ENCODE measurements at regions not wholly inside any gene's neighbourhood (a gene's known extent, or its start where the extent isn't known, plus 50 kb on each side); places are given as distances from the start of the nearest gene placed in this dataset.

- DNase-seq (ENCODE audit: low spot score), result no peak
These were observed 481.0 kb downstream of the TNS1 start for GRCh38 chr2:217521820-217522219.

DNA sequence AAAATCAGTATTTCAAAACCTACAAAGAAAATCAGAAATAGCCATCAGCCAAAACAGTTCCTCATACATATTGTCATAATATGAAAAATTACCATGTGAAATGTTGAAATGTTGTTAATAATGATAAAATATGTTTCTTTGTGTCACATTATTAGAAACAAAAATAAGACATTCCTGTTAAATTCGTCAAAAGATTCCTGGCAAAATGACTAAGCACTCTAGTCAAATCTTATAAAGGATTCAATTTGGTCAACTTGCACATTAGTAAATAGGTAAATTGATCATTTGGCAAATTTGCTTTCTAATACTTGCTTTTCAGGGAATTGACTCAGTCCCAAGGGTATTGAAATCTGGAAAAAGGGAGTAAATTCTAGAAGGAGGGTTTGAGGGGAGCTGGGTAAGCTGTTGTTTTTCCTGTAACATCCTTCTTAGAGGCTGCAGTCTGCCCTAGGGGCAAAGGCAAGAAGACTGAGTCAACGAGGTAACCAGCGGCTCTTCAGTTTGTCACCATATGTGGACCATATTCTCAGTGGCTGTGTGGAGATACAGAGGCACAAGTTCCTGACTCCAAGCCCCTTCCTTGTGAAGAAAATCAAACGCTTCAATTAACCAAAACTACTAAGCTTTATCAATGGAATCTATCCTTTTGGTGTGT, 482.3 kb downstream of the TNS1 start:
- no peak for DNase-seq (ENCODE audit: low spot score)

DNA sequence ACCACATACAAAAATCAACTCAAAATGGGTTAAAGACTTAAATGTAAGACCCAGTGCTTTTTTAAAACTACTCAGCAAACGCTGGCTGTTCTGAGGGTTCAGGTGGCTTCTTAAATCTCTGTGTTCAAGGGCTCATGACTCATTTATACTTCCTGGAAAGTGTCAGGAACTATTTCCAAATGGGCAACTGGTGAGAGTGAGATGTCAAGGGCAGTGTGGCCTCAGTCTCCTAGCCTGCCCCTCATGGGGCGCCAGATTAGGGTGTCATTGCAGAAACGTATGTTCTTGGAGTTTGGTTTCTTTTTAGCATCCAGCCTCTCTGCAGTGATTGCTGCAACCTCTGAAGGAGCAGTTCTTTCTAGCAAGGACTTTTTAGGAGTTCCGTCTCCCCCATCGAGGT, 485.4 kb downstream of the TNS1 start:
- DNase-seq (ENCODE audit: low spot score), result no peak

DNA sequence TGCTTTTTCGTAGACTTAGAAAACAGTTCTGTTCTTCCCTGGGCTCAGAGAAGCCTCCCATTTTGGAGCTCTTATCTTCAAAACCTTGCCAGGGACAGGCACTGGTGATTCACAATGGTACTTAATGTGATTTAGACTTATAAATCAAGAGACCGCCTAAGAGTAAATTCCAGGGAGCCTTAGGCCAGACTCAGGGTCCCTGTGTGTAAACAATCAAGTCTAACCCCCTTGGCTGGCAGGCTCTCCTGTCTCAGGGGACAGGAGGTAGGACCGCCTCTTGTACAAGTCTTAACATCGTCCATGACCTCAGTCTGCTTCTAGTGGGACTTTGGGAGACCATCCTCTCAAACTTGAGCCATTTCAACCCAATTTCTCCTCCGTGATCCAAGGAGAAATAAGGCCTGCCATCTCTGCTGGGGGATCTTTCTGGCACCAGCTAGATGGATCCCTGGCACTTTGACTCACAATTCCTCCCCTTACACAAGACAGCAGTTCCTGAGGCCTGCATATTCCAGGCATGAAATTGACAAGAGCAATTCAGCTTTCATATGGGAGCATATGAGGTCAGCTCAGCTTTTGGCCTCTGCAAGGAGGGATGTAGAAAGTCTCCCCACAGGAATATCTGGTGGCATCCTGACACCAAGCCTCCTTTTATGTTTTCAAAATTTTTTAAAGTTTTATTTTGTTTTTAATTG, 487.0 kb downstream of the TNS1 start:
- DNase-seq (ENCODE audit: low spot score), result no peak

DNA sequence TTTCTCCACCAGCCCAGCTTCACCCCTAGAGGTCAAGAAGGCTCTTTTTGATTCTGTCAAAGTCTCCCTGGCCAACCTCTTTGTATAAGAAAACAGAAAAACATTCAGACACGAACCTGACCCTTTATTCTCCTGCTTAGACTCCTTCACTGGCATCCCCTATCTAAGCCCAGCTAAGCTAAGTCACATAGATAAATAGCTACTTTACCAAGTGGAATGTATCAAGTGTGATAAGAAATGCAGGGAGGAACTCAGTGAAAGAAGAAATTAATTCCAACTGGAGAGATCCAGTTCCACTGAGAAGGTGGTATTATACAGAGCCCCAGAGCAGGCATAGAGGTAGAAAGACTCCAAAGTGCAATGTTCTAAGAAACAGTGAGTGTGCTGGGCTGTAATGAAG, 489.5 kb downstream of the TNS1 start:
- no peak for DNase-seq (ENCODE audit: low spot score)

DNA sequence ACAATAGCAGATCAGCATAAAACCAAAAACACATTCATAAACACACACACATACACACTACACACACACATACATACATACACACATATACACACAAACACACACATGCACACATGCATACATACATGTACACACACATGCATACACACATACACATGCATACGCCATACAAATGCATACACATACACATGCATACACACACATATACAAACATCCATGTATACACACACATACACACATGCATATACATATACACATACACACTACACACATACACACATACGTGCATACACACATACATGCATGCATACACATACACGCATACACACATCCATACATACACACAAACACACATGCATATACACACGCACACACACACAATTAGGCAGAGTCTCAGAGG, 490.1 kb downstream of the TNS1 start:
- DNase-seq (ENCODE audit: low spot score), result no peak

DNA sequence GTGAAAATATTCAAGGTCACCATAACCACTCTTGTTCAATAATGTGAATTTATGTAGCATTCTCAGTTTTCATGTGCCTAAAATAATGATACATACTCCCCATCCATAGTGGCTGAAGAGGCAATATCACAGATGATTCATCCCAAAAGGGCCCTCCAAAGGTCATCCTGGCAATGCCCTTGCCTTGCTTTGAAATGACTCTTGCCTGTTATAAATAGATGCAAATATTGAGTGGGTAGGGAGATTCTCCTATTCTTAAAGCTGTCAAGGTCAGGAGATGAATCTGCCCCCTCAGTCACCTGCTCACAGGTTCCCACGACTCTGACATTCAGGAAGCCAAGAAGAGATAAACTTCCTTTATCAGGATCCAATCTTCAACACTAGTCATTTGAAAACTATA, 490.5 kb downstream of the TNS1 start:
- DNase-seq (ENCODE audit: low spot score), result no peak

DNA sequence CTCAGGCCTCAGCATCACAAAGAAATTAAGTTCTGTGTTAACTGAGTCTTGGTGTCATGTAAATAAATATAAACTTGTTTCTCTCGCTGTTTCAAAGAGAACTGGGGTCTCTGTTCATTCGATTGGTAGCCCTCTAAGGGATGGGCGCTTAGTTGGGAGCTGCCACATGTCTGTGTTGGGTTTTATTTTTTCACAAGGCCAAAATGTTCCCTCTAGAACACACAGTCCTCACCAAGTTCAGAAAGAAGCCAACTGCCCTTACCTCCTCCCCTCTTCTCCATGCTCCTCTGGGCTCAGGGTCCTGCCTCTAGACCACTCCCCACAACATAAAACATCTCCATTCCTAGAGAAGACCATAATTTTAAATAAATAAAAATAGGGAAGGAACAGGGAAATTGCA, 490.9 kb downstream of the TNS1 start:
- no peak for DNase-seq (ENCODE audit: low spot score)

DNA sequence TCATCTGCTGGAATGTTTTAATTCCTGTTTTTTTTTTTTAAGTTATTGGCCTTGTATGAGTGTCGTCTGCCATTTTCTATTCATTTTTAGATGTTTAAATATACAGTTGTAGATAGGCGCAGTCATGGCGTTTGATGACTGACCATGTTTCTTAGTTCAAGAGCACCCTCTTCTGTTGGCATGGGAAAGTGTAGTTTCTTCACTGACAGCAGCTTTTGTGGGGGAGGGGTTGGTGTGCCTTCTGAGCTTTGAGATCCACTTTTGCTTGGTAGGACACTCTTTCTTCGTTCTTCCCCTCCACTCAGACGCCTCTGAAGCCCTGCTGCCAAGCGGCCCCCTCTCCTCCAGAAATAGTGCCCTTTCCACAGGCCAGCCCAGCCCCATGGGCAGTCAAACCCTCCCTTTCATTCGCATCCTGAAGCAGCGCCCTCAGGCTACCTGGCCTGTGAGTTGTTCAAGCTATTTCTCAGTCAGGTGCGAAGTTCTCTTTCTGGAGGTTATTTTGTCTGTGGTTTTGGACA, 492.0 kb downstream of the TNS1 start:
- DNase-seq (ENCODE audit: low spot score), result peak; percentile 40

DNA sequence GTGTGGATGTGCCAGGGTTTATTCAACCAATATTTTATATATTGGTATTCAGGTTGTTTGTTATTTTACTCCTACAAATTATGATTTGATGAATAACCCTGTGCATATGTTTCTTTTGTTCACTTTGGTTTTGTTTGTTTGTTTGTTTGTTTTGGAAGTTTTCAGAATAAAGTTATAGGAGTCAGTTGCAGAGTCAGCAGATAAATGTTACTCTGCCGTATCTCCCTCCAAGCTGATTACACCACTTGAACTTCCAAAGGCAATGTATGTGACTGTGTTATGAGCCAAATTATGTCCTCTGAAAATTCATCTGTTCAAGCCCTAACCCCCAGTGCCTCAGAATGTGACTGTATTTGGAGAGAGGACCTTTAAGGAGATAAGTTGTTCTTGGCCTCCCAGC, 497.5 kb downstream of the TNS1 start:
- DNase-seq (ENCODE audit: low spot score), result no peak

DNA sequence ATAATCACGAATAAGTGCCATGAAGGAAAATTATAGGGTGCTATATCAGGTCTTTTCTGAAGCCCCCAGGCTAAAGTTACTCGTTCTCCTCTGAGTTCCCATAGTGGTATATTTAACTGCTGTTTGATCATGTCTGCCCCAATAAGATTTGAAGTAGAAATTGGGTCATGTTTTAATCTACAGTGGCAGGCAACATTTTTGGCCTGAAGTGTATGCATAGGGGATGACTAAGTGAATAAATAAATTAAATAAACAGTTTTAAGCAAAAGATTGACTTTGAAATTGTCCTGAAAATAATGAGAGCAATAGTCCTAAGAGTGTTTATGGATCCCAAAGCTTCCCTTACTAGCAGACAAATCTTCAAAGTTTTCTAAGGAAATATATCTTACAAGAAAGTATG, 500.9 kb downstream of the TNS1 start:
- no peak for DNase-seq (ENCODE audit: low spot score)

- no peak for DNase-seq (ENCODE audit: low spot score)
These were observed 504.9 kb downstream of the TNS1 start for GRCh38 chr2:217497843-217498377.

DNA sequence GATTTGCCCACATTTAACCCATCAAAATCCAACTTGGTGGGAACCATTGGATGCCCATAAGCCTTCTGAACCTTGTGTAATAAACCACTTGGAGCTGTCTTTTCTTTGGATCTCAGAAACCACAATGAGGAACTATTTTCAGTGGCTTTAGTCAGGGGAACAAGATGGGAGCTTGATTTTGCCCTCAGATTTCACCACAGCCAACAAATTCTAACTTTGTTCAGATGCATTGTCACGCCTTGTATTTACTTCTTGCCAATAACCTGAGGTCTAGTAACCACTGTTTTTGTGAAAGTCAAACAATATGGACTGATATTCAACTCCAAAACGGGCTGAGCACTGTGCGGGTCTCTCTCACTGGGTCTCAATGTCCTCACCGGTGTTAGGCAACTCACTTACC, 508.2 kb downstream of the TNS1 start:
- DNase-seq (ENCODE audit: low spot score), result no peak

GRCh38 chr2:217491271-217491670, 511.5 kb downstream of the TNS1 start:
- DNase-seq (ENCODE audit: low spot score), result no peak

DNA sequence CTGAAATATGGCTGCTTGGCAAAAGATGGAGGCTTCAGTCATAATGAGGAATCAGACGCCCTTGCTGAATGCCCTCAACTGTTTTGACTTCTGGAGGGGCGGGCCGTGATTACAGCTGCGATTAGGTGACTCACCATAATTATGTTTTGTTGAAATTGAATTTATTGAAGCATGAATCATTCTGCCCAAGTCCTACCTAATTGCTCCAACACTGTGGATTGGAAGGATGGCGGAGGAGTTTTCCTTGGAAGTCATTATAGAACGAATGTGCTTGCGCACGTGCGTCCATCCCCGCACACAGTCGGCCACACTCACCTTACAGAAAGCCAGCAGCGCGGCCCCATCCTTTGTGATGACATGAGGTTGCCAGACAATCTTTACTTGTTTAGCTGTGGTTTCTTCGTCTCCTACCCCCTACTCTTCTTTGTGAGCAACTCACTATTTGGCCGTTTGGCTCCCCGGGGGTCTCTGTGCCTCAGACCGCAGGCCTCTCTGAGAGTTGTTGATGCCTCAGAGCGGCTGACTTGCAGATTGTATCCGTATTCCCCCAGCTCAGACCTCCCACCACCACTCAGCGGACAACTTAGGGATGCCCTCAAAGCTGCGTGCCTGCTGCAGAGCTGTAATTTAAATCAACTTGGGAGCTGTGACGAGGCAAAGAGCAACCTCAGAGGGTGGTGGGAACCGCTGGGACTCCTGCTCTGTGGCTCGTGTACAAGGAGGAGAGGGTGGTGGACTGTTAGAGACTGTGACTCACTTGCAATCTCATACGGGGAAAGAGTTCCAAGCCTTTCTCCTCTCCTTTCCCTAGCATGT, 513.4 kb downstream of the TNS1 start:
- no peak for DNase-seq (ENCODE audit: low spot score)

DNA sequence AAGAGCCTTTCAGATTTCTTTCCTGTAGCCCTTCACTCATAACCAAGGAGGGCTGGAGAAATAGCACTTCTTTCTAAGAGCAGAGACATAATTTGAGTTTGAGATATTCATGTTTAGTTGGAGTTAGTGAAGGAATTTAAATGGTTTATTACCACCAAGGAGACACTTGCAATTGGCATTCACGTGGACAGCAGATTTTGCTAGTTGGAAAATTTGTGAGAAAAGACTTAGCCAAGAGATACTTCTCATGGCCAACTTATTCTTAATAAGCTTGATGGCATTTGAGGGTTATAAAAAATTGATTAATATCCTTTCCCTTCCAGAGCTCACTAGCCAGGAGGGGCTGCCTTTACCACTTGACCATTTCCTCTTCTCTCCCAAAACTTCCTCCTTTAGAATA, 518.7 kb downstream of the TNS1 start:
- no peak for DNase-seq (ENCODE audit: low spot score)

- DNase-seq (ENCODE audit: low spot score), result no peak
These were observed 520.6 kb downstream of the TNS1 start for GRCh38 chr2:217482056-217482710.

DNA sequence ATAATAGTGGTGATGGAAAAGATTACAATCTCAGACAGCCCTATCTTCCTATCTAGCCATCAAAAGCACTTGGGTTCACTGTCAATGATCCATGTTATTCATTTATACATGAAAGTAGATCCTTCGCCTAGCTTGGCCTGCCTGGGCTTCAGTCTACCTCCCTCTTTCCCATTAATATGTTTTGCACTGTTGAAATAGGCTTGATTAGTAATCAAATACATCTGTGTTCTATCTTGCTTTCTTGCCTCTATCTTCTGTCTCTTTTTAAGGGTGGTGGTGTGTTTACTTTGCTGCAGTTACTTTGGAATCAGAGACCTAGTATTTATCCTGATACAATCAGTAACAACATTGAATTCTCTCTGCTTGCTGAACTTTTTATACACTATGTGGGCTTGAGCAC, 521.2 kb downstream of the TNS1 start:
- DNase-seq (ENCODE audit: low spot score), result no peak

- DNase-seq (ENCODE audit: low spot score), result no peak
These were observed 523.2 kb downstream of the TNS1 start for GRCh38 chr2:217479566-217479965.

- DNase-seq (ENCODE audit: low spot score), result no peak
These were observed 523.9 kb downstream of the TNS1 start for GRCh38 chr2:217478831-217479455.

DNA sequence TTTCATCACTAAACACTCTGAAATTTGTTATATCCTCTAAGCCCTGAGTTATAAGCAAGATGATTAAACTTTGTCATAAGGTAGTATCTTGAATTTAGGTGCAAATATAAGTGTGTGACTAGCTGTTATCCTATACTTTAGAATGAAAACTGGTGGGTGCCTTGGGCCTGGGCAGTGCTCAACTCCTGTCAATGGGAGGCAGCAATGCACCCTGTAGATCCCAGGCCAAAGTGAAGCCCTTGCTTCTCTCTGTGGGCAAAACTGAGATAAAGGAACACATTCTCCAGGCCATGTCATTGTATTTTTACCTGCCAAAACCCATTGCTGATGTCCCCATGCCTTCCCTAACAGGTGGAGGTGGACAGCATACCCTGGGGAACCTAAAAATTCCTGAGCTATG, 525.2 kb downstream of the TNS1 start:
- DNase-seq (ENCODE audit: low spot score), result no peak

DNA sequence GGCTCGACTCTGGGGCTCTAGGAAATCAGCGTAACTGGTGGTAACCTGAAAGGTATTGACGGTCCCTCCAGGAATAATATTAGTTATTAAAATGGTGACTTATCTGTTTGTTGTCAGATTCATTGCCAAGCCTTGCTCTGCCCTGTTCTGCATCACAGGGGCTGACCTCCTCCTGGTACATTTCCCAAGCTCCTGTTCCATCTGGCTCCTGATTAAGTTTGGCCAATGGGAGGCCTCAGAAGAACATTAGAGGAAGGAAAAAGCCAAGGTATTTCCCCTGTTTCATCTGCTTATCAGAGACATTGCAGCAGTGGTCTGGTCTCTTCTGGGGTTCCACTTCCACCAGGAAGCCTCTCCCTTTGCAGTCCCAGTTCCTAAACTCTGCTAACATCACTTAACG, 527.0 kb downstream of the TNS1 start:
- DNase-seq (ENCODE audit: low spot score), result no peak
